ENCODE measurements at regions not wholly inside any gene's neighbourhood (a gene's known extent, or its start where the extent isn't known, plus 50 kb on each side); places are given as distances from the start of the nearest gene placed in this dataset.
A peak's percentile ranks its signal among the peaks of the same experiment; 100 is the strongest.

DNA sequence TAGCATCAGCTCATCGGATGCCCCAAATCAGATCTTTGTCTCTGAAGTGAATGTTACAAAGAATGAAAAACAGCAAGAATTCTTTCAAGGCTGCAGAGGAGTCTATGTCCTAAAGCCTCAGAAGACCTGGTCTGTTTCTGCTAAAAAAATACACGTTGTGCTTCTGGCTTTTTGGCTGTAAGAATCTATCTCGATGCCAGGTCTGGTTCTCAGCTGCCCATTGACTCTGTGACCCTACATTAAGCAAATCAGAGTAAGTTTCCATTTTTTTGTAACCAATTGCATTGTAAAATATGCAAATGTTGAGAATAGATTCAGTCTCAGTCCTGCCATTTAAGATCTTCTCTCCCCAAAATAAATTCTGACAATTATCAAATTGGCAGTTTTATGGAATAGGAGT is 705.4 kb downstream of the RFPL4B start:
- Histone ChIP-seq H4K20me1 (ENCODE audit: insufficient read depth) (no peaks in the 10 kb centered on the region), H3K9me2 (no peaks in the 10 kb centered on the region), H3K27me3 (ENCODE audit: insufficient read depth) (no peaks in the 10 kb centered on the region), H3K79me2 (ENCODE audit: insufficient read depth) (no peaks in the 10 kb centered on the region), H3K36me3 (replicated peaks in 1 of 2; ENCODE audit: control insufficient read depth in 1 of 2, insufficient read depth in 2 of 2, low read length in 1 of 2) (no peaks in the 10 kb centered on the region), H2AFZ (ENCODE audit: low read depth) (peak overlapping the region; percentile 22; the same call in 1 of the 2 replicates), H3F3A (replicated peaks; ENCODE audit: insufficient read depth) (peaks cover 35% of the 10 kb centered on the region), H3K4me1 (ENCODE audit: control insufficient read depth in 1 of 2, insufficient read depth in 2 of 2, low read depth in 1 of 2, low read length in 1 of 2) (peaks cover 22 to 29% of the 10 kb centered on the region in 2 experiments), H3K27ac (ENCODE audit: low read depth in 2 of 2, low read length in 1 of 2) (peak overlapping the region in 1 of 2 experiments; percentile 72; a peak in 1 of 4 replicates), H3K9me3 (no peaks in the 10 kb centered on the region), H3K4me2 (no peak overlapping the region), H3K4me3 (ENCODE audit: low read depth in 2 of 2, low read length in 1 of 2) (no peak overlapping the region), H3K9ac (no peak overlapping the region)
- CTCF ChIA-PET = interaction anchor here (1.4 kb wide), 1 partner anchor 806 kb away, joined by 3 read pairs; no protein-coding TSS in a partner anchor
- DNase-seq = no peak
- TF ChIP-seq MXI1 (IDR thresholded peaks at IDR 0.05; ENCODE audit: low read depth, low read length) (no peak), GABPA (IDR thresholded peaks at IDR 0.05; ENCODE audit: low read depth) (no peak), RAD21 (IDR thresholded peaks at IDR 0.05; ENCODE audit: low read length) (no peak), POLR2AphosphoS5 (IDR thresholded peaks at IDR 0.05; ENCODE audit: low read depth, low read length) (no peak), RFX5 (IDR thresholded peaks at IDR 0.05; ENCODE audit: low read length) (no peak), JUND (IDR thresholded peaks at IDR 0.05) (no peak), SIN3A (IDR thresholded peaks at IDR 0.05; ENCODE audit: borderline replicate concordance, low read depth, low read length) (no peak), NRF1 (IDR thresholded peaks at IDR 0.05; ENCODE audit: low read depth, low read length) (no peak), TCF12 (IDR thresholded peaks at IDR 0.05) (no peak), EP300 (IDR thresholded peaks at IDR 0.05; ENCODE audit: borderline replicate concordance in 1 of 2, low read depth in 1 of 2, low read length in 1 of 2) (no peak), CHD2 (IDR thresholded peaks at IDR 0.05; ENCODE audit: low read length, partially characterized antibody) (no peak), TAF1 (IDR thresholded peaks at IDR 0.05; ENCODE audit: borderline replicate concordance, low read depth, low read length) (no peak), RCOR1 (IDR thresholded peaks at IDR 0.05; ENCODE audit: low read length) (no peak)
- TF ChIP-seq, protein P1, sequence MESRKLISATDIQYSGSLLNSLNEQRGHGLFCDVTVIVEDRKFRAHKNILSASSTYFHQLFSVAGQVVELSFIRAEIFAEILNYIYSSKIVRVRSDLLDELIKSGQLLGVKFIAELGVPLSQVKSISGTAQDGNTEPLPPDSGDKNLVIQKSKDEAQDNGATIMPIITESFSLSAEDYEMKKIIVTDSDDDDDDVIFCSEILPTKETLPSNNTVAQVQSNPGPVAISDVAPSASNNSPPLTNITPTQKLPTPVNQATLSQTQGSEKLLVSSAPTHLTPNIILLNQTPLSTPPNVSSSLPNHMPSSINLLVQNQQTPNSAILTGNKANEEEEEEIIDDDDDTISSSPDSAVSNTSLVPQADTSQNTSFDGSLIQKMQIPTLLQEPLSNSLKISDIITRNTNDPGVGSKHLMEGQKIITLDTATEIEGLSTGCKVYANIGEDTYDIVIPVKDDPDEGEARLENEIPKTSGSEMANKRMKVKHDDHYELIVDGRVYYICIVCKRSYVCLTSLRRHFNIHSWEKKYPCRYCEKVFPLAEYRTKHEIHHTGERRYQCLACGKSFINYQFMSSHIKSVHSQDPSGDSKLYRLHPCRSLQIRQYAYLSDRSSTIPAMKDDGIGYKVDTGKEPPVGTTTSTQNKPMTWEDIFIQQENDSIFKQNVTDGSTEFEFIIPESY (IDR thresholded peaks at IDR 0.05; ENCODE audit: borderline replicate concordance, low read depth) = no peak
- POLR2A ChIA-PET = no interaction called here
- 73% methylated on average over 3 of the region's 3 CpGs for WGBS (ENCODE audit: low lambda C conversion rate)

DNA sequence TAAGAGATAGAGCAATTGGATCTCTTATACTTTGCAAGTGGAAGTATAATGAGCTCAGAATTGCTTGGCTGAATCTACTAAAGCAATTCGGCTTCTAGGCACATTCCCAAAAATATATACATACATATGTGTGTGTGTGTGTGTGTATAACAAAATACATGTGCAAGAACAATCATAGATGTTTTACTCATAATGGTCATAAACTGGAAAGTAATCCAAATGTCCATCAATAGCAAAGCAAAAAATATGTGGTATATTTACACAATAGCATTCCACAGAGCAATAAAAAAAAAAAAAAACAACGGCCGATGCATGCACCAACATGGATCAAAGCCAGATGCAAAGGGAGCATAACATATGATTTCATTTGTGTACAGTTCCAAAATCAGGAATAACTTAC is 707.9 kb downstream of the RFPL4B start:
- 93% methylated on average over 3 of the region's 3 CpGs for WGBS (ENCODE audit: low lambda C conversion rate)
- H3K4me3 ChIP-seq (ENCODE audit: low read depth in 2 of 2, low read length in 1 of 2) = no peak overlapping the region
- H3K36me3 ChIP-seq (replicated peaks in 1 of 2; ENCODE audit: control insufficient read depth in 1 of 2, insufficient read depth in 2 of 2, low read length in 1 of 2) = no peaks in the 10 kb centered on the region
- ChIA-PET POLR2A (no interaction called here), CTCF (no interaction called here)
- no peak overlapping the region for H2AFZ ChIP-seq (ENCODE audit: low read depth)
- H3K79me2 ChIP-seq (ENCODE audit: insufficient read depth) = no peaks in the 10 kb centered on the region
- no peaks in the 10 kb centered on the region for H4K20me1 ChIP-seq (ENCODE audit: insufficient read depth)
- H3K9me3 ChIP-seq = no peaks in the 10 kb centered on the region
- no peaks in the 10 kb centered on the region for H3K27me3 ChIP-seq (ENCODE audit: insufficient read depth)
- no peak overlapping the region for H3K4me2 ChIP-seq
- H3F3A ChIP-seq (replicated peaks; ENCODE audit: insufficient read depth) = peaks cover 11% of the 10 kb centered on the region
- no peak overlapping the region for H3K9ac ChIP-seq
- H3K4me1 ChIP-seq (ENCODE audit: control insufficient read depth in 1 of 2, insufficient read depth in 2 of 2, low read depth in 1 of 2, low read length in 1 of 2) = peaks cover 8 to 12% of the 10 kb centered on the region in 2 experiments; a peak in 3 of 4 replicates
- DNase-seq = no peak
- no peaks in the 10 kb centered on the region for H3K9me2 ChIP-seq
- no peak overlapping the region for H3K27ac ChIP-seq (ENCODE audit: low read depth in 2 of 2, low read length in 1 of 2)
- TF ChIP-seq, protein P2, sequence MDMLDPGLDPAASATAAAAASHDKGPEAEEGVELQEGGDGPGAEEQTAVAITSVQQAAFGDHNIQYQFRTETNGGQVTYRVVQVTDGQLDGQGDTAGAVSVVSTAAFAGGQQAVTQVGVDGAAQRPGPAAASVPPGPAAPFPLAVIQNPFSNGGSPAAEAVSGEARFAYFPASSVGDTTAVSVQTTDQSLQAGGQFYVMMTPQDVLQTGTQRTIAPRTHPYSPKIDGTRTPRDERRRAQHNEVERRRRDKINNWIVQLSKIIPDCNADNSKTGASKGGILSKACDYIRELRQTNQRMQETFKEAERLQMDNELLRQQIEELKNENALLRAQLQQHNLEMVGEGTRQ (IDR thresholded peaks at IDR 0.05; ENCODE audit: borderline replicate concordance, low read depth, low read length) = no peak
- TF ChIP-seq RFX5 (IDR thresholded peaks at IDR 0.05; ENCODE audit: low read length) (no peak), NFIC (IDR thresholded peaks at IDR 0.05; ENCODE audit: borderline replicate concordance) (no peak), RAD21 (IDR thresholded peaks at IDR 0.05; ENCODE audit: low read length) (no peak), SMC3 (IDR thresholded peaks at IDR 0.05; ENCODE audit: low read depth, low read length) (no peak), JUND (IDR thresholded peaks at IDR 0.05) (no peak), RXRA (IDR thresholded peaks at IDR 0.05; ENCODE audit: borderline replicate concordance, low read depth) (no peak), TAF1 (IDR thresholded peaks at IDR 0.05; ENCODE audit: borderline replicate concordance, low read depth, low read length) (no peak), EZH2phosphoT487 (IDR thresholded peaks at IDR 0.05; ENCODE audit: borderline replicate concordance, low read depth) (no peak), RCOR1 (IDR thresholded peaks at IDR 0.05; ENCODE audit: low read length) (no peak), FOXJ3 (CRISPR knock-in tag; IDR thresholded peaks at IDR 0.05) (no peak), GABPA (IDR thresholded peaks at IDR 0.05; ENCODE audit: low read depth) (no peak)
- TF ChIP-seq, protein P1 (IDR thresholded peaks at IDR 0.05; ENCODE audit: borderline replicate concordance, low read depth) = no peak
- TF ChIP-seq, protein P3, sequence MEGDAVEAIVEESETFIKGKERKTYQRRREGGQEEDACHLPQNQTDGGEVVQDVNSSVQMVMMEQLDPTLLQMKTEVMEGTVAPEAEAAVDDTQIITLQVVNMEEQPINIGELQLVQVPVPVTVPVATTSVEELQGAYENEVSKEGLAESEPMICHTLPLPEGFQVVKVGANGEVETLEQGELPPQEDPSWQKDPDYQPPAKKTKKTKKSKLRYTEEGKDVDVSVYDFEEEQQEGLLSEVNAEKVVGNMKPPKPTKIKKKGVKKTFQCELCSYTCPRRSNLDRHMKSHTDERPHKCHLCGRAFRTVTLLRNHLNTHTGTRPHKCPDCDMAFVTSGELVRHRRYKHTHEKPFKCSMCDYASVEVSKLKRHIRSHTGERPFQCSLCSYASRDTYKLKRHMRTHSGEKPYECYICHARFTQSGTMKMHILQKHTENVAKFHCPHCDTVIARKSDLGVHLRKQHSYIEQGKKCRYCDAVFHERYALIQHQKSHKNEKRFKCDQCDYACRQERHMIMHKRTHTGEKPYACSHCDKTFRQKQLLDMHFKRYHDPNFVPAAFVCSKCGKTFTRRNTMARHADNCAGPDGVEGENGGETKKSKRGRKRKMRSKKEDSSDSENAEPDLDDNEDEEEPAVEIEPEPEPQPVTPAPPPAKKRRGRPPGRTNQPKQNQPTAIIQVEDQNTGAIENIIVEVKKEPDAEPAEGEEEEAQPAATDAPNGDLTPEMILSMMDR (IDR thresholded peaks at IDR 0.05) = no peak

Data from SK-N-SH (cell line).